HepG2 (cell line): ENCODE measurements at regions not wholly inside any gene's neighbourhood (a gene's known extent, or its start where the extent isn't known, plus 50 kb on each side); places are given as distances from the start of the nearest gene placed in this dataset.

Experiments used
- CHD4 ChIP-seq: fragments of 200-600 bp; sonication (generic); IDR thresholded peaks from 2 replicates; pipeline ENCODE4 v1.7.0; 2017; ENCODE audit warnings: mild to moderate bottlenecking, low read length, borderline replicate concordance
- HOXA9 ChIP-seq: sonication (generic); formaldehyde crosslinking; IDR thresholded peaks from 2 replicates; pipeline ENCODE4 v1.8.1; 2022; ENCODE audit warnings: missing genetic modification reagents, mild to moderate bottlenecking, moderate library complexity, borderline replicate concordance
- ZNF34 ChIP-seq: sonication (generic); formaldehyde crosslinking; IDR thresholded peaks from 2 replicates; pipeline ENCODE4 v1.4.0; 2020; ENCODE audit warnings: mild to moderate bottlenecking, missing genetic modification reagents, borderline replicate concordance
- ZNF431 ChIP-seq: sonication (generic); formaldehyde crosslinking; IDR thresholded peaks from 2 replicates; pipeline ENCODE4 v1.9.0; 2022; ENCODE audit warnings: missing genetic modification reagents, low read depth, mild to moderate bottlenecking, borderline replicate concordance
- ZNF432 ChIP-seq: sonication (generic); formaldehyde crosslinking; IDR thresholded peaks from 2 replicates; pipeline ENCODE4 v1.5.0; 2020; ENCODE audit warnings: missing genetic modification reagents, mild to moderate bottlenecking, borderline replicate concordance
- TF ChIP-seq, protein P1 (sequence below): sonication (generic); formaldehyde crosslinking; IDR thresholded peaks from 2 replicates; pipeline ENCODE4 v1.4.0; 2020; ENCODE audit warnings: low read depth, mild to moderate bottlenecking, missing genetic modification reagents
- TF ChIP-seq, protein P2 (sequence below): sonication (generic); formaldehyde crosslinking; IDR thresholded peaks from 2 replicates; pipeline ENCODE4 v1.5.0; 2020; ENCODE audit warnings: mild to moderate bottlenecking, missing genetic modification reagents, moderate library complexity

DNA sequence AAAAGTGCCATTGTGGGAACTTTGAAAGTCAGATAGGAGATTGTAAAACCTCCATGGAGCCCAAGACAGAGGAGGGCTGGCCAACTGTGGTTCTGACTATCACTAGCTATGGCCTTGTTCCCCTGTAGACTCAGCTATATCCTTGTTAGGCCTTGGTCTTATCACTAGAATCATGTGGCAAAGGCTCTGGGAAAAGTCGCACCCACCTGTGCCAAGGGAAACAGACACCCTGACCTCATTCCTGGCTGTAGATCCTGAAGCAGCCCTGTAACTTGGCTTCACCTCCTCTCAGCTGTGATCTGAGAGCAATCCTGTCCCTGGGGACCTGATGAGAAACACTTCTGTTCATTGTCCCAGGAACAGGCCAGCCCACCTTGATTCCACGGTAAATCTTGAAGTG, 566.2 kb downstream of the TMEM135 start:
- TF ChIP-seq, protein P1, sequence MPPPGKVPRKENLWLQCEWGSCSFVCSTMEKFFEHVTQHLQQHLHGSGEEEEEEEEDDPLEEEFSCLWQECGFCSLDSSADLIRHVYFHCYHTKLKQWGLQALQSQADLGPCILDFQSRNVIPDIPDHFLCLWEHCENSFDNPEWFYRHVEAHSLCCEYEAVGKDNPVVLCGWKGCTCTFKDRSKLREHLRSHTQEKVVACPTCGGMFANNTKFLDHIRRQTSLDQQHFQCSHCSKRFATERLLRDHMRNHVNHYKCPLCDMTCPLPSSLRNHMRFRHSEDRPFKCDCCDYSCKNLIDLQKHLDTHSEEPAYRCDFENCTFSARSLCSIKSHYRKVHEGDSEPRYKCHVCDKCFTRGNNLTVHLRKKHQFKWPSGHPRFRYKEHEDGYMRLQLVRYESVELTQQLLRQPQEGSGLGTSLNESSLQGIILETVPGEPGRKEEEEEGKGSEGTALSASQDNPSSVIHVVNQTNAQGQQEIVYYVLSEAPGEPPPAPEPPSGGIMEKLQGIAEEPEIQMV (CRISPR knock-in tag): no peak
- TF ChIP-seq ZNF431 (CRISPR knock-in tag) (no peak), HOXA9 (CRISPR knock-in tag) (no peak), ZNF432 (CRISPR knock-in tag) (no peak), ZNF34 (CRISPR knock-in tag) (no peak), CHD4 (no peak)
- TF ChIP-seq, protein P2, sequence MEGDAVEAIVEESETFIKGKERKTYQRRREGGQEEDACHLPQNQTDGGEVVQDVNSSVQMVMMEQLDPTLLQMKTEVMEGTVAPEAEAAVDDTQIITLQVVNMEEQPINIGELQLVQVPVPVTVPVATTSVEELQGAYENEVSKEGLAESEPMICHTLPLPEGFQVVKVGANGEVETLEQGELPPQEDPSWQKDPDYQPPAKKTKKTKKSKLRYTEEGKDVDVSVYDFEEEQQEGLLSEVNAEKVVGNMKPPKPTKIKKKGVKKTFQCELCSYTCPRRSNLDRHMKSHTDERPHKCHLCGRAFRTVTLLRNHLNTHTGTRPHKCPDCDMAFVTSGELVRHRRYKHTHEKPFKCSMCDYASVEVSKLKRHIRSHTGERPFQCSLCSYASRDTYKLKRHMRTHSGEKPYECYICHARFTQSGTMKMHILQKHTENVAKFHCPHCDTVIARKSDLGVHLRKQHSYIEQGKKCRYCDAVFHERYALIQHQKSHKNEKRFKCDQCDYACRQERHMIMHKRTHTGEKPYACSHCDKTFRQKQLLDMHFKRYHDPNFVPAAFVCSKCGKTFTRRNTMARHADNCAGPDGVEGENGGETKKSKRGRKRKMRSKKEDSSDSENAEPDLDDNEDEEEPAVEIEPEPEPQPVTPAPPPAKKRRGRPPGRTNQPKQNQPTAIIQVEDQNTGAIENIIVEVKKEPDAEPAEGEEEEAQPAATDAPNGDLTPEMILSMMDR: no peak
